ENCODE measurements at regions not wholly inside any gene's neighbourhood (a gene's known extent, or its start where the extent isn't known, plus 50 kb on each side); places are given as distances from the start of the nearest gene placed in this dataset.

- TF ChIP-seq CTCF (IDR thresholded peaks at IDR 0.05) (no peak), POLR2AphosphoS5 (IDR thresholded peaks at IDR 0.05; ENCODE audit: low read depth, low read length) (no peak), TCF7L2 (IDR thresholded peaks at IDR 0.05; ENCODE audit: low read depth, low read length) (no peak), REST (IDR thresholded peaks at IDR 0.05; ENCODE audit: insufficient read depth in 1 of 2, low read depth in 2 of 2, low read length in 1 of 2) (no peak)
Observed at GRCh38 chr18:10299643-10300042, 154.8 kb upstream of the APCDD1 start.

Data from Panc1 (cell line).